Ectodermal cell (in vitro differentiated cells): ENCODE measurements at regions not wholly inside any gene's neighbourhood (a gene's known extent, or its start where the extent isn't known, plus 50 kb on each side); places are given as distances from the start of the nearest gene placed in this dataset.

Experiments
- H3K27ac ChIP-seq: 2 replicates; pipeline ENCODE4 v1.7.0; 2013; ENCODE audit warnings: mild to moderate bottlenecking, low read depth, low read length; ENCODE audit not compliant: insufficient read depth, poor library complexity, severe bottlenecking
- H3K27me3 ChIP-seq: 2 replicates; pipeline ENCODE4 v1.7.0; 2013; ENCODE audit warnings: mild to moderate bottlenecking, low read length; ENCODE audit not compliant: insufficient read depth, control insufficient read depth, poor library complexity, severe bottlenecking
- H3K36me3 ChIP-seq: one replicate; pipeline ENCODE4 v1.7.0; 2013; ENCODE audit warnings: low read length; ENCODE audit not compliant: control insufficient read depth, insufficient read depth
- H3K4me1 ChIP-seq: one replicate; pipeline ENCODE4 v1.7.0; 2013; ENCODE audit warnings: low read length; ENCODE audit not compliant: control insufficient read depth, insufficient read depth
- H3K4me3 ChIP-seq: 2 replicates; pipeline ENCODE4 v1.7.0; 2013; ENCODE audit warnings: low read depth, low read length, control low read depth; ENCODE audit not compliant: insufficient read depth
- H3K9me3 ChIP-seq: 2 replicates; pipeline ENCODE4 v1.7.0; 2013; ENCODE audit warnings: mild to moderate bottlenecking, low read length, moderate library complexity; ENCODE audit not compliant: control insufficient read depth
- WGBS, 2 experiments: methylation state at CpG; one replicate each; pipeline ENCODE4 v1.1.7; 2013; ENCODE audit warnings: missing lambda C conversion rate in 2 of 2; 5-methylcytosine and 5-hydroxymethylcytosine counted together

- H3K36me3 ChIP-seq: no peaks in the 10 kb centered on the region
- no peak overlapping the region for H3K27ac ChIP-seq
- no peak overlapping the region for H3K4me3 ChIP-seq
- H3K27me3 ChIP-seq: no peaks in the 10 kb centered on the region
- no peaks in the 10 kb centered on the region for H3K4me1 ChIP-seq
- WGBS, 2 experiments: 80 to 100% methylated on average over 1 of the region's 1 CpG
- H3K9me3 ChIP-seq: no peaks in the 10 kb centered on the region
Measured at GRCh38 chr12:58521796-58522195, 398.5 kb downstream of the LRIG3 start.

DNA sequence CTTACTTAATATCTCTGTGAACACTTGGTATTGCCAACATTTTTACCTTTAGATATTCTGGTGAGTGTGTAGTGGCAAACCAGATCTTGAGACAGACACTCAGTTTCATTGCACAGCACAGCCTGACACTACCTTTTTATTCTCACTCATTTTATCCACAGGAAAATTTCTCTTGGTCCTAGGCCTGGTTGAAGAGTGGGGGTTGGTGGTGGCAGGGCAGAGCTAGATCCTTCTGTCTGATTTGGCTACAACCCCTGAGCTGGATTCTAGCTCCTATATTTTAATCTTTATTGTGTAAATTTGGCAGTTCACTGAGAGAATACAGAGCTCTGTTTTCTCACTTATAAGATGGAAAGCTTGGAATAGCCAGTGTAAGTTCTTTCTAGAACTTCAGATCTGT, 396.9 kb downstream of the LRIG3 start:
- Histone ChIP-seq H3K4me1 (no peaks in the 10 kb centered on the region), H3K36me3 (no peaks in the 10 kb centered on the region), H3K4me3 (no peak overlapping the region), H3K27me3 (no peaks in the 10 kb centered on the region), H3K9me3 (no peaks in the 10 kb centered on the region), H3K27ac (no peak overlapping the region)

GRCh38 chr12:58528271-58528670, 392.0 kb downstream of the LRIG3 start:
- Histone ChIP-seq H3K36me3 (no peaks in the 10 kb centered on the region), H3K27me3 (no peaks in the 10 kb centered on the region), H3K27ac (no peak overlapping the region), H3K4me3 (no peak overlapping the region), H3K4me1 (no peaks in the 10 kb centered on the region), H3K9me3 (no peaks in the 10 kb centered on the region)
- 0% methylated on average over 1 of the region's 1 CpG for WGBS, 2 experiments

DNA sequence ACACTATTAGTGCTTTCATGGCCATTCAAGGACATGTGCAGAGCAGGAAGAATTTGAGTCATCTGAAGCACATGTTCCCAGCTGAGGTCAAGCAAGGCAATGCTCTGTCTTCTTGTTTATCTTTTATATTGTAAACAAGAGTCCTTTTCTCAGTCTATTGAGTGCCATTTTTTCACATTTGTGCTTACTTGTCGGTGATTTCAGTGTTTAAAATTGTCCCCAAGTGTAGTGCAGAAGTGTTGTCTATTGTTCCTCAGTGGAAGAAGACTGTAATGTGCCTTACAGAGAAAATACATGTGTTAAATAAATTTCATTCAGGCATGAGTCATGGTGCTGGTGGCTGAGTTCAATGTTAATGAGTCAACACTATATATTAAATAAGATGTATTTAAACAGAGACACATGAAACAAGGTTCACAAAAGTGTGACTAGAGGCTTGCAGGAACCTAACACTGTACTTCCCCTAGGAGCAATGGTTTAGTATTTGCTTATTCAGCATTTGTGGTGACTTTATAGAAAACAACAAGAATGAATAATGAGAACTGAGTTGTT, 391.1 kb downstream of the LRIG3 start:
- Histone ChIP-seq H3K27ac (no peak overlapping the region), H3K9me3 (no peaks in the 10 kb centered on the region), H3K27me3 (no peaks in the 10 kb centered on the region), H3K4me3 (no peak overlapping the region), H3K36me3 (no peaks in the 10 kb centered on the region), H3K4me1 (no peaks in the 10 kb centered on the region)
- WGBS, 2 experiments: 88 to 90% methylated on average over 1 of the region's 1 CpG

DNA sequence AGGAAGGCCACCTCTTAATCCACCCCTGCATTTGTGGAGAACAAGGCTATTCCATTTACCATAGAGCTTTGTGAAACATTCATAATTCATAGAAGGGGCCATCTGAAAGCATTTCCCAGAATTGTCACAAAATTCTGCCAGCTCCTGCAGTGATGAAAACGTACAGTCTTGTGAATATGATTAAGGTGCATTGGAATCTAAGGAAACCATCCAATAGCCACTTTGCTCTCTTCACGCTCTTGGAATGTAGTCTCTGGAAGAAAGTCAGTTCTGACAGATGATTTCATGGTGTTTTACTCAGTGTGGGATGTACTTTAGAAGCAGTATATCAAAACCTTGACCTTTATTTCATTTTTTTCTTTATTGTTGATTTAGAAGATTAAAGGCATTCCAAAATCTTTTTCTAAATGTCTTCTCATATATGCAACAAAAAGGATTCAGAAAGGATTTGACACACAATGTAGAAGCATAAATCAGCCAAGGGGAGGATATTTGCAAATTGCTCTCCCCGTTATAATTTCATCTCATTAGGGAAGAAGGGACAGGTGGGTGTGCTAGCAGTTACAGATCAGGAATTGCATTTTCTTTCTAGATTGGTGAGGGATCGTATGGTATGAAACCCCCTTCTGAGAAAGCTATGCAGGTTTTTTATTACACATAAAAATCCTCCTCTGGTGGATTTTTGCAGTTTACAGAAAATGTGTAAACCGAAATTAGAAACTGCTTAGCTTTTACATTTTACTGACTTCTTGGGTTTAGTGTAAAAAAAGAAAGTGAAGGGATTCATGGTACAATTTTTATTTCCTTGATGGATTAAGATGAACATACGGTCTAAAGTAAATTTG, 390.2 kb downstream of the LRIG3 start:
- no peak overlapping the region for H3K4me3 ChIP-seq
- 92 to 97% methylated on average over 6 of the region's 6 CpGs for WGBS, 2 experiments

DNA sequence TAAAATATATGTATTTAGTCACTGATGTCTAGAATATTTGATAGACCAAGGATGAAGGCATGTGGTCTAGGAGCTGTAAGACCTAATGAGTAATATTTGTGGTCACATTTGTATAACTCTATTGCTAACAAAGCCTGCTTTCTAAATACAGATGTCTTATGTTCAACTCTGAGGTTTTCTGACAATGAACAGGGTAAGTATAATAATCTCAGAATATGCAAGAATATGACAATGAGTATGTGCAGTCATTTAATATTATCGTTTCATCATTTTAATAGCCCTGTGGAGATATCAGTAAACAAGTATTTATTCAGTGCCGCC, 389.6 kb downstream of the LRIG3 start:
- 80 to 100% methylated on average over 1 to 2 of the region's 2 CpGs for WGBS, 2 experiments
- Histone ChIP-seq H3K9me3 (no peaks in the 10 kb centered on the region), H3K36me3 (no peaks in the 10 kb centered on the region), H3K27me3 (no peaks in the 10 kb centered on the region), H3K4me1 (no peaks in the 10 kb centered on the region), H3K4me3 (no peak overlapping the region), H3K27ac (no peak overlapping the region)

More for the DNA sequence above, 390.2 kb downstream of the LRIG3 start:
- Histone ChIP-seq H3K27ac (no peak overlapping the region), H3K9me3 (no peaks in the 10 kb centered on the region), H3K4me1 (no peaks in the 10 kb centered on the region), H3K27me3 (no peaks in the 10 kb centered on the region), H3K36me3 (no peaks in the 10 kb centered on the region)

DNA sequence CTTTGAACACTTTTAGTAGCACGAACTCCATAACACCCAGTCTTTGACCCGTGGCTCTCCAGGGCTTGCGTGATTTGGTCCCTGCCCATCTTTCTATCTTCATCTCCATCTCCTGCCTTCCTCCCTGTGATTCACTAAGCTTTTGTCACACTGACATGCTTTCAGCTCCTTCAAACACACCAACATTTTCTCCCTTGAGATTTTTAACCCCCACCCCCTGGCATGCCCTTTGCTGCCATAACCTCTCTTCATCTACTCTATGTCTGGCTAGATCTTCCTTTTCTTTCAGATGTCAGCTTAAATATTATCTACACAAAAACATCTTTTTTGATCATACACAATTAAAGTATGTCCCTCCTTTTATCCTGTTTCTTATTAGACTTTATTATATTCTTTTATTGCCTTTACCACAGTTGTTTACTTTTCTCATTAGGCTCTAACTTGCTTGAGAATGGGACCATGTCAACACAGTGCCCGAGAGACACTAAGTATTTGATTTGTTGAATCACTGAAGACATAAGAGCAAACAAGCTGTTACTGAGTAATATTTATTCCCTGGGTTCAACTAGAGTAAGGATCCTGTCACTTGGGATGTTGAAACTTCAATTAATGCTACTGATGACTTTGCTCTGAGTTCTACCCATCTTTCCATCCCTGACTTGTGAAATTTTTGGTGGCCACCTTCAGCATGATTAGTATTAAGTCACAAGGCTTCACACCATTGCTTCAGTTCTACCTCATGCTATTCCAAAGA, 387.3 kb downstream of the LRIG3 start:
- 93 to 94% methylated on average over 4 of the region's 4 CpGs for WGBS, 2 experiments
- Histone ChIP-seq H3K4me1 (no peaks in the 10 kb centered on the region), H3K27ac (no peak overlapping the region), H3K36me3 (no peaks in the 10 kb centered on the region), H3K27me3 (no peaks in the 10 kb centered on the region), H3K4me3 (no peak overlapping the region), H3K9me3 (no peaks in the 10 kb centered on the region)

GRCh38 chr12:58533652-58534051, 386.7 kb downstream of the LRIG3 start:
- 90% methylated on average over 1 of the region's 1 CpG for WGBS, 2 experiments
- no peaks in the 10 kb centered on the region for H3K4me1 ChIP-seq

DNA sequence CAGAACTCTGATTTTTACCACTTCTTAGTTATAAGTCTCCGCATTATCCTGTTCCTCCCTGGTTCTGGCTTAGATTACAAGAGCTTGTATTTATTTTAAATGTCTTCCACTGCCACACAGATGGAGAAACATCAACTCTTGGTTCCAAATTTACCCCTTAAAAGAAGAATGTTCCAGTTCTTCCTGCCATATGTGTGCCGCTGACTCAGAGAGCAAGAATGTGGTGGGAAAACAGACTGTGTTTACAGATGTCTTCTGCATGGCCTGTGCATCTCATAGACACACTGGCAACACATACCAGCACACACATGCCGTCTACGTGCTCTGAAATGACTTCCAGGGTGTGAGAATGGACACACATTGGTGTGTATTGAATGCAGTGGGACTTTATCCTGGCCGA, 383.0 kb downstream of the LRIG3 start:
- Histone ChIP-seq H3K27me3 (no peaks in the 10 kb centered on the region), H3K4me1 (peaks cover 3% of the 10 kb centered on the region), H3K36me3 (no peaks in the 10 kb centered on the region), H3K27ac (no peak overlapping the region), H3K9me3 (no peaks in the 10 kb centered on the region), H3K4me3 (no peak overlapping the region)
- WGBS, 2 experiments: 95 to 97% methylated on average over 5 of the region's 5 CpGs

More at GRCh38 chr12:58533652-58534051, 386.7 kb downstream of the LRIG3 start:
- no peaks in the 10 kb centered on the region for H3K9me3 ChIP-seq
- H3K36me3 ChIP-seq: no peaks in the 10 kb centered on the region
- H3K27me3 ChIP-seq: no peaks in the 10 kb centered on the region
- no peak overlapping the region for H3K27ac ChIP-seq
- no peak overlapping the region for H3K4me3 ChIP-seq

- Histone ChIP-seq H3K27ac (no peak overlapping the region), H3K36me3 (no peaks in the 10 kb centered on the region), H3K9me3 (no peaks in the 10 kb centered on the region), H3K27me3 (no peaks in the 10 kb centered on the region), H3K4me1 (peaks cover 3% of the 10 kb centered on the region), H3K4me3 (no peak overlapping the region)
- WGBS, 2 experiments: 86 to 91% methylated on average over 3 of the region's 4 CpGs
Measured at GRCh38 chr12:58539295-58539694, 381.0 kb downstream of the LRIG3 start.
